Smooth muscle cell (in vitro differentiated cells): ENCODE measurements at regions not wholly inside any gene's neighbourhood (a gene's known extent, or its start where the extent isn't known, plus 50 kb on each side); places are given as distances from the start of the nearest gene placed in this dataset.

Experiments
- DNase-seq: peaks from one replicate; lab custom pipeline; 2025; ENCODE audit not compliant: unreplicated experiment; lab: John Stamatoyannopoulos, UW
- H2AFZ ChIP-seq: fragments of 200-600 bp; sonication (generic); 2 replicates; pipeline ENCODE4 v1.6.0; 2016; ENCODE audit warnings: antibody characterized with exemption, low read depth, mild to moderate bottlenecking
- H3F3A ChIP-seq: fragments of 200-600 bp; sonication (generic); 2 replicates; pipeline ENCODE4 v1.6.0; 2017; ENCODE audit warnings: antibody characterized with exemption, low read depth
- H3K27ac ChIP-seq: fragments of 200-600 bp; sonication (generic); 2 replicates; pipeline ENCODE4 v1.5.1; 2016; ENCODE audit warnings: low read depth, mild to moderate bottlenecking
- H3K27me3 ChIP-seq: fragments of 200-600 bp; sonication (generic); 2 replicates; pipeline ENCODE4 v1.6.1; 2016; ENCODE audit warnings: low read depth, mild to moderate bottlenecking
- H3K36me3 ChIP-seq: fragments of 200-600 bp; sonication (generic); 2 replicates; pipeline ENCODE4 v1.5.1; 2016; ENCODE audit warnings: low read depth
- H3K4me1 ChIP-seq: fragments of 200-600 bp; sonication (generic); 2 replicates; pipeline ENCODE4 v1.5.1; 2016; ENCODE audit warnings: low read depth
- H3K4me2 ChIP-seq: fragments of 200-600 bp; sonication (generic); 2 replicates; pipeline ENCODE4 v1.6.0; 2016; ENCODE audit warnings: mild to moderate bottlenecking
- H3K4me3 ChIP-seq: fragments of 200-600 bp; sonication (generic); 2 replicates; pipeline ENCODE4 v1.5.1; 2016; ENCODE audit warnings: mild to moderate bottlenecking
- H3K79me2 ChIP-seq: fragments of 200-600 bp; sonication (generic); 2 replicates; pipeline ENCODE4 v1.6.0; 2016; ENCODE audit warnings: low read depth, mild to moderate bottlenecking
- H3K9ac ChIP-seq: fragments of 200-600 bp; sonication (generic); 2 replicates; pipeline ENCODE4 v1.6.0; 2016; ENCODE audit warnings: low read depth
- H3K9me3 ChIP-seq: fragments of 200-600 bp; sonication (generic); replicated peaks from 2 replicates; pipeline ENCODE4 v1.5.1; 2016; ENCODE audit warnings: low read depth
- H4K20me1 ChIP-seq: fragments of 200-600 bp; sonication (generic); 2 replicates; pipeline ENCODE4 v1.6.0; 2016; ENCODE audit warnings: low read depth
- CTCF ChIP-seq: fragments of 200-600 bp; sonication (generic); IDR thresholded peaks from 2 replicates; pipeline ENCODE4 v1.5.1; 2017; ENCODE audit warnings: borderline replicate concordance, mild to moderate bottlenecking, antibody characterized with exemption; ENCODE audit not compliant: insufficient read depth, poor library complexity, severe bottlenecking
- WGBS: methylation state at CpG from one replicate; pipeline ENCODE4 v1.1.7; 2016; ENCODE audit warnings: low lambda C conversion rate; 5-methylcytosine and 5-hydroxymethylcytosine counted together

DNA sequence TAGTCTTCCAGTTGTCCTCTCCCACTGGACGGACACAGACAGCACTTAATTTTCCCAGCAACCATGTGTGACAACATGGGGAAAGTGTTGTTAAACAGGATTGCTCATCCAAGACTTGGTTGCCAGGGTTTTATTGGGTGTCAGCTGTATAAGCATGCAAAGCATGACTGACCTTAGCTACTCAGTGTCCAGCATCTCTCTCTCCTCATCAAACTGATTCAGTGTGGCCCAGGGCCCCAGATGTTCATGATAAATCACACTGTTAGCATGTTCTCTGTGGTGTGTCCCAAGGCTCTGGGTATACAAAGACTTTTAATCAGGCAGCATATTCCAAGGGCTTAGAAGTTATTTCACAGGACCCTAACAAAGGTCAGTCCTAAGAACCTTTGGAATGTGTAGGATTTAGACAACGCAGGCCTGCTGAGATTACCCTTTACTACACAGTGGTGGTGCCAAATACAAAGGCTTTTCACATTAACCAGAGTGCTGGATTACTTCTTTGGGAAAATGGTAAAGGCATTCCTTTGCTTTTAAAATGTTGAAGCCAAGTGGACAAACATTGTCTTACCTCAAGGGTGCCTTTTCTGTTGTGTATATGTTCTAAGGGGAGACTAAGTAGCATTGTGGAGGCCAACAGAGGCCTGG lies 213.3 kb downstream of the GLUD2 start:
- Histone ChIP-seq H2AFZ (no peak overlapping the region), H3K9ac (no peak overlapping the region), H3K9me3 (no peaks in the 10 kb centered on the region), H4K20me1 (no peaks in the 10 kb centered on the region), H3F3A (no peaks in the 10 kb centered on the region), H3K79me2 (no peaks in the 10 kb centered on the region), H3K36me3 (no peaks in the 10 kb centered on the region), H3K4me2 (no peak overlapping the region), H3K4me3 (no peak overlapping the region), H3K4me1 (peaks cover 3% of the 10 kb centered on the region), H3K27ac (no peak overlapping the region), H3K27me3 (no peaks in the 10 kb centered on the region)
- TF ChIP-seq CTCF, result no peak
- 34% methylated on average over 2 of the region's 2 CpGs for WGBS
- no peak for DNase-seq

DNA sequence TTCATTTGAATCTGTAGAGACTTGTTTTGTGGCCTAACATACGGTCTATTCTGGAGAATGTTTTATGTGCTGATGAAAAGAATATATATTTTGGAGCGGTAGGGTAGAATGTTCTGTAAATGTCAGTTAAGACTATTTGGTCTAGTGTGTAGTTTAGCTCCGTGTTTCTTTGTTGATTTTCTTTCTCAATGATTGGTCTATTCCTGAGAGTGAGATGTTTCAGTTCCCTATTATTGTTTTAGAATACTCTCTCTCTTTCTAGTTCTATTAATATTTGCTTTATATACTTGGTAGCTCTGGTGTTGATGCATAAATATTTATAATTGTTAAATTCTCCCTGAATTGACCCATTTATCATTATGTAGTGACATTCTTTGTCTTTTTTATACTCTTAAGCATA lies 236.5 kb downstream of the GLUD2 start:
- no peaks in the 10 kb centered on the region for H4K20me1 ChIP-seq
- no peaks in the 10 kb centered on the region for H3K4me1 ChIP-seq
- no peak for TF ChIP-seq CTCF
- H3K27ac ChIP-seq, result no peak overlapping the region
- no peaks in the 10 kb centered on the region for H3F3A ChIP-seq
- H3K9me3 ChIP-seq, result no peaks in the 10 kb centered on the region
- H2AFZ ChIP-seq, result no peak overlapping the region
- no peaks in the 10 kb centered on the region for H3K79me2 ChIP-seq
- no peak overlapping the region for H3K4me2 ChIP-seq
- H3K4me3 ChIP-seq, result no peak overlapping the region
- no peak overlapping the region for H3K9ac ChIP-seq
- no peak for DNase-seq
- no peaks in the 10 kb centered on the region for H3K27me3 ChIP-seq
- no peaks in the 10 kb centered on the region for H3K36me3 ChIP-seq
- 65% methylated on average over 3 of the region's 3 CpGs for WGBS

GRCh38 chrX:121298499-121298898 lies 251.1 kb downstream of the GLUD2 start:
- DNase-seq, result no peak
- H3K9me3 ChIP-seq, result no peaks in the 10 kb centered on the region
- TF ChIP-seq CTCF, result no peak
- H3K36me3 ChIP-seq, result no peaks in the 10 kb centered on the region
- no peaks in the 10 kb centered on the region for H3K4me1 ChIP-seq
- H4K20me1 ChIP-seq, result no peaks in the 10 kb centered on the region
- H2AFZ ChIP-seq, result no peak overlapping the region
- no peaks in the 10 kb centered on the region for H3K27me3 ChIP-seq
- no peaks in the 10 kb centered on the region for H3F3A ChIP-seq
- no peak overlapping the region for H3K9ac ChIP-seq
- H3K4me3 ChIP-seq, result no peak overlapping the region
- H3K27ac ChIP-seq, result no peak overlapping the region
- H3K79me2 ChIP-seq, result no peaks in the 10 kb centered on the region
- WGBS, result 54% methylated on average over 1 of the region's 1 CpG
- H3K4me2 ChIP-seq, result no peak overlapping the region

DNA sequence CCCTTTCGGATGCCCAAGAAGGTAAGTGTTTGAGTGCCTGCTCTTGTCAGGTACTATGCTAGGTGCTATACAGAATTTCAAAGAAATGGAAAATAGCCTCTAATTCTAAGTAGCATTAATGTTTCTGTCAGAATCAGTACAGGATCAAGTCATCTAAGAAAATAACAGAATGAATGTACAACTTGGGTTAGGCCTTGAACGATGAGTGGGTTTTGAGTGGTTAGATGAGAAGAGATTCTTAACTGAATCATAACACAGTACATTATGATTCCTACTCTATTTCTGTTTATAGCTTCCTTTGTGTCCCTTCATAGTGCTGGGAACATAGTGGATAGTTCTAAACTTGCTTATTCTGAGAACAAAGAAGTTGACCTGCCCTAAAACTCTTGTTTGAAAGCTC lies 253.9 kb downstream of the GLUD2 start:
- Histone ChIP-seq H3F3A (no peaks in the 10 kb centered on the region), H3K4me3 (no peak overlapping the region), H3K36me3 (no peaks in the 10 kb centered on the region), H3K9me3 (no peaks in the 10 kb centered on the region), H3K27ac (no peak overlapping the region), H3K27me3 (no peaks in the 10 kb centered on the region), H3K79me2 (no peaks in the 10 kb centered on the region), H2AFZ (no peak overlapping the region), H4K20me1 (no peaks in the 10 kb centered on the region), H3K4me2 (no peak overlapping the region), H3K9ac (no peak overlapping the region), H3K4me1 (no peaks in the 10 kb centered on the region)
- 82% methylated on average over 2 of the region's 2 CpGs for WGBS
- no peak for DNase-seq
- no peak for TF ChIP-seq CTCF
